Stomach (tissue), 8 donors: ENCODE measurements at regions not wholly inside any gene's neighbourhood (a gene's known extent, or its start where the extent isn't known, plus 50 kb on each side); places are given as distances from the start of the nearest gene placed in this dataset.

Source experiments
- DNase-seq, 2 donors: peaks; one replicate each; pipeline versions ENCODE4 v3.0.0 to v3.0.0-alpha.2; 2013 to 2019
- H3K27ac ChIP-seq, 5 donors: fragments of 200-600 bp in 4 of 5; sonication (generic) in 4 of 5; one replicate each; pipeline ENCODE4 v1.5.1; 2013 to 2019; ENCODE audit warnings: mild to moderate bottlenecking in 1 of 5, moderate library complexity in 1 of 5
- H3K27me3 ChIP-seq, 3 donors: fragments of 200-600 bp; sonication (generic); one replicate each; pipeline ENCODE4 v1.5.1; 2017 to 2019; ENCODE audit warnings: mixed run types in 1 of 3
- H3K36me3 ChIP-seq, 4 donors: fragments of 200-600 bp; sonication (generic); 1 replicate in 3 of 4; 2 replicates in 1 of 4; pipeline ENCODE4 v1.5.1; 2016 to 2019
- H3K4me1 ChIP-seq, 4 donors: fragments of 200-600 bp; sonication (generic); one replicate each; pipeline ENCODE4 v1.5.1; 2016 to 2019
- H3K4me3 ChIP-seq, 4 donors: fragments of 200-600 bp; sonication (generic) in 3 of 4; one replicate each; pipeline ENCODE4 v1.5.1; 2016 to 2019; ENCODE audit warnings: mild to moderate bottlenecking in 1 of 4
- H3K9me3 ChIP-seq, 4 donors: fragments of 200-600 bp; sonication (generic); one replicate each; pipeline ENCODE4 v1.5.1; 2016 to 2019
- CTCF ChIP-seq, 7 experiments: fragments of 450-650 bp in 4 of 7; fragments of 200-600 bp in 3 of 7; sonication (generic) in 3 of 7; IDR thresholded peaks; one replicate each; pipeline ENCODE4 v1.5.1; 2016 to 2019; ENCODE audit warnings: antibody characterized with exemption in 7 of 7, control low read depth in 2 of 7, mild to moderate bottlenecking in 1 of 7
- EP300 ChIP-seq: sonication (generic); formaldehyde crosslinking; IDR thresholded peaks from one replicate; pipeline ENCODE4 v1.6.1; 2017; ENCODE audit warnings: antibody characterized with exemption
- POLR2A ChIP-seq, 4 donors: fragments of 450-650 bp; IDR thresholded peaks; one replicate each; pipeline ENCODE4 v1.6.1; 2016; ENCODE audit warnings: antibody characterized with exemption in 4 of 4, control low read depth in 2 of 4, mild to moderate bottlenecking in 1 of 4, moderate library complexity in 1 of 4
- POLR2AphosphoS5 ChIP-seq, 3 donors: sonication (generic); formaldehyde crosslinking; IDR thresholded peaks; one replicate each; pipeline ENCODE4 v1.6.1; 2016; ENCODE audit warnings: antibody characterized with exemption in 3 of 3
- WGBS, 5 donors: extraction: QIAGEN DNeasy Blood & Tissue Kit in 3 of 5; methylation state at CpG; one replicate each; pipeline versions ENCODE4 v1.1.5 to v1.1.7; 2013 to 2018; 5-methylcytosine and 5-hydroxymethylcytosine counted together
- intact Hi-C: fragments of 100-400 bp; cut with DNase I; formaldehyde crosslinking; loops from one replicate; pipeline ENCODE4 v1.15.1; 2023; ENCODE audit warnings: low total_unique reads
- donor health status: healthy with polysubstance abuse.
- donor health status: Bipolar disorder and iron deficiency.
- donor health status: healthy.

GRCh38 chr12:75634244-75635222, 123.1 kb upstream of the KRR1 start:
- Histone ChIP-seq H3K27me3 (no peaks in the 10 kb centered on the region), H3K9me3 (no peaks in the 10 kb centered on the region), H3K4me1 (no peaks in the 10 kb centered on the region), H3K27ac (no peak overlapping the region), H3K36me3 (no peaks in the 10 kb centered on the region), H3K4me3 (no peak overlapping the region)
- 66 to 80% (median 79%) methylated on average over 3 of the region's 3 CpGs for WGBS, 5 donors
- intact Hi-C loops: no loop called here
- TF ChIP-seq POLR2A (IDR thresholded peaks at IDR 0.05) (no peak), POLR2AphosphoS5 (IDR thresholded peaks at IDR 0.05) (no peak)
- DNase-seq: no peak

GRCh38 chr12:75633789-75634188, 122.4 kb upstream of the KRR1 start:
- H3K9me3 ChIP-seq: no peaks in the 10 kb centered on the region
- no peaks in the 10 kb centered on the region for H3K27me3 ChIP-seq
- TF ChIP-seq POLR2AphosphoS5 (IDR thresholded peaks at IDR 0.05) (no peak), EP300 (no peak), CTCF (IDR thresholded peaks at IDR 0.05) (no peak), POLR2A (IDR thresholded peaks at IDR 0.05) (no peak)
- 84 to 100% (median 89%) methylated on average over 2 to 3 of the region's 3 CpGs for WGBS, 5 donors
- no peak overlapping the region for H3K27ac ChIP-seq
- intact Hi-C loops: no loop called here
- no peaks in the 10 kb centered on the region for H3K36me3 ChIP-seq
- H3K4me1 ChIP-seq: peaks cover 0 to 6% (median 0%) of the 10 kb centered on the region in 4 donors
- no peak overlapping the region for H3K4me3 ChIP-seq
- DNase-seq: no peak

- no peak for TF ChIP-seq POLR2A (IDR thresholded peaks at IDR 0.05)
- TF ChIP-seq CTCF (IDR thresholded peaks at IDR 0.05): no peak
- TF ChIP-seq POLR2AphosphoS5 (IDR thresholded peaks at IDR 0.05): no peak
- no peak for TF ChIP-seq EP300
- Histone ChIP-seq H3K27me3 (no peaks in the 10 kb centered on the region), H3K9me3 (no peaks in the 10 kb centered on the region), H3K36me3 (no peaks in the 10 kb centered on the region), H3K4me3 (no peak overlapping the region), H3K4me1 (peaks cover 0 to 12% (median 0%) of the 10 kb centered on the region in 4 donors), H3K27ac (no peak overlapping the region)
- DNase-seq: peak in 1 of 2 donors; percentile 40
- intact Hi-C loops: no loop called here
- 52 to 71% (median 57%) methylated on average over 3 of the region's 3 CpGs for WGBS, 5 donors
Measured at GRCh38 chr12:75632442-75632841, 121.0 kb upstream of the KRR1 start.

- no peaks in the 10 kb centered on the region for H3K27me3 ChIP-seq
- TF ChIP-seq EP300 (no peak), POLR2AphosphoS5 (IDR thresholded peaks at IDR 0.05) (no peak), POLR2A (IDR thresholded peaks at IDR 0.05) (no peak), CTCF (IDR thresholded peaks at IDR 0.05) (no peak)
Measured at GRCh38 chr12:75631831-75632230, 120.4 kb upstream of the KRR1 start.

GRCh38 chr12:75630091-75630490, 118.7 kb upstream of the KRR1 start:
- 42 to 94% (median 50%) methylated on average over 2 of the region's 2 CpGs for WGBS, 5 donors

More at GRCh38 chr12:75631831-75632230, 120.4 kb upstream of the KRR1 start:
- Histone ChIP-seq H3K4me1 (peaks cover 0 to 12% (median 0%) of the 10 kb centered on the region in 4 donors), H3K4me3 (no peak overlapping the region), H3K27ac (no peak overlapping the region), H3K9me3 (no peaks in the 10 kb centered on the region), H3K36me3 (no peaks in the 10 kb centered on the region)
- intact Hi-C loops: no loop called here
- DNase-seq: peak in 1 of 2 donors; percentile 15
- 74 to 88% (median 79%) methylated on average over 5 of the region's 5 CpGs for WGBS, 5 donors

More at GRCh38 chr12:75630091-75630490, 118.7 kb upstream of the KRR1 start:
- Histone ChIP-seq H3K4me3 (no peak overlapping the region), H3K9me3 (no peaks in the 10 kb centered on the region), H3K4me1 (peaks cover 0 to 12% (median 0%) of the 10 kb centered on the region in 4 donors), H3K27me3 (no peaks in the 10 kb centered on the region), H3K27ac (no peak overlapping the region), H3K36me3 (no peaks in the 10 kb centered on the region)
- TF ChIP-seq POLR2AphosphoS5 (IDR thresholded peaks at IDR 0.05) (no peak), EP300 (no peak), CTCF (IDR thresholded peaks at IDR 0.05) (no peak), POLR2A (IDR thresholded peaks at IDR 0.05) (no peak)
- DNase-seq: no peak
- intact Hi-C loops: no loop called here
